Endodermal cell (in vitro differentiated cells): ENCODE measurements at regions not wholly inside any gene's neighbourhood (a gene's known extent, or its start where the extent isn't known, plus 50 kb on each side); places are given as distances from the start of the nearest gene placed in this dataset.

Experiments
- DNase-seq: peaks from one replicate; pipeline ENCODE4 v3.0.0-alpha.2; 2017
- H3K27ac ChIP-seq: 2 replicates; pipeline ENCODE4 v1.5.1; 2013; ENCODE audit warnings: mild to moderate bottlenecking, low read depth, low read length, moderate library complexity
- H3K27me3 ChIP-seq: 2 replicates; pipeline ENCODE4 v1.6.1; 2013; ENCODE audit warnings: mild to moderate bottlenecking, low read length, moderate library complexity; ENCODE audit not compliant: insufficient read depth, control insufficient read depth, poor library complexity, severe bottlenecking
- H3K36me3 ChIP-seq: 2 replicates; pipeline ENCODE4 v1.7.0; 2013; ENCODE audit warnings: mild to moderate bottlenecking, low read length, moderate library complexity; ENCODE audit not compliant: control insufficient read depth, insufficient read depth
- H3K4me1 ChIP-seq: one replicate; pipeline ENCODE4 v1.7.0; 2013; ENCODE audit warnings: low read length; ENCODE audit not compliant: control insufficient read depth, insufficient read depth
- H3K4me3 ChIP-seq: 2 replicates; pipeline ENCODE4 v1.5.1; 2013; ENCODE audit warnings: mild to moderate bottlenecking, low read length, moderate library complexity
- H3K9ac ChIP-seq: 2 replicates; pipeline ENCODE4 v1.6.1; 2013; ENCODE audit warnings: mild to moderate bottlenecking, low read length, moderate library complexity; ENCODE audit not compliant: poor library complexity, severe bottlenecking; ENCODE audit errors: extremely low read depth
- H3K9me3 ChIP-seq: 2 replicates; pipeline ENCODE4 v1.6.1; 2013; ENCODE audit warnings: mild to moderate bottlenecking, low read length, moderate library complexity; ENCODE audit not compliant: control insufficient read depth
- H3K27ac Mint-ChIP-seq: 2 replicates; pipeline ENCODE4 v1.8.0; 2020; ENCODE audit warnings: mixed read lengths
- H3K27me3 Mint-ChIP-seq: 2 replicates; pipeline ENCODE4 v1.8.0; 2021; ENCODE audit warnings: mild to moderate bottlenecking, mixed read lengths; ENCODE audit not compliant: insufficient read depth
- H3K36me3 Mint-ChIP-seq: 2 replicates; pipeline ENCODE4 v1.8.0; 2020; ENCODE audit warnings: low read depth, mixed read lengths
- H3K4me1 Mint-ChIP-seq: 2 replicates; pipeline ENCODE4 v1.8.0; 2020; ENCODE audit warnings: mixed read lengths
- H3K4me3 Mint-ChIP-seq: 2 replicates; pipeline ENCODE4 v1.8.0; 2020; ENCODE audit warnings: mild to moderate bottlenecking, moderate library complexity, mixed read lengths
- H3K9me3 Mint-ChIP-seq: 2 replicates; pipeline ENCODE4 v1.8.0; 2020; ENCODE audit warnings: mild to moderate bottlenecking, mixed read lengths
- CTCF ChIP-seq: fragments of 200-600 bp; sonication (generic); conservative IDR thresholded peaks from 2 replicates; pipeline ENCODE4 v1.5.0; 2021; ENCODE audit warnings: antibody characterized with exemption, mild to moderate bottlenecking
- WGBS, 2 experiments: methylation state at CpG; one replicate each; pipeline versions ENCODE4 v1.1.5 to v1.1.7; 2013; ENCODE audit warnings: missing lambda C conversion rate in 2 of 2, mixed read lengths in 1 of 2; ENCODE audit not compliant: insufficient coverage in 1 of 2, insufficient read length in 1 of 2; 5-methylcytosine and 5-hydroxymethylcytosine counted together

GRCh38 chr13:34086281-34086680 lies 268.3 kb downstream of the RFC3 start:
- peaks cover 41% of the 10 kb centered on the region for H3K9me3 Mint-ChIP-seq
- H3K9me3 ChIP-seq = peaks cover 15% of the 10 kb centered on the region
- no peaks in the 10 kb centered on the region for H3K27me3 Mint-ChIP-seq
- whole genome bisulfite sequencing, 2 experiments = 90 to 100% methylated on average over 2 of the region's 2 CpGs
- H3K27ac Mint-ChIP-seq = no peak overlapping the region
- no peak for DNase-seq
- no peaks in the 10 kb centered on the region for H3K36me3 ChIP-seq
- no peak for TF ChIP-seq CTCF
- H3K4me3 Mint-ChIP-seq = no peak overlapping the region
- no peaks in the 10 kb centered on the region for H3K4me1 ChIP-seq
- no peak overlapping the region for H3K27ac ChIP-seq
- H3K36me3 Mint-ChIP-seq = peaks cover 4% of the 10 kb centered on the region
- no peaks in the 10 kb centered on the region for H3K27me3 ChIP-seq
- no peak overlapping the region for H3K9ac ChIP-seq
- H3K4me3 ChIP-seq = no peak overlapping the region
- H3K4me1 Mint-ChIP-seq = no peaks in the 10 kb centered on the region

- H3K27ac ChIP-seq = no peak overlapping the region
- H3K27me3 Mint-ChIP-seq = no peaks in the 10 kb centered on the region
- no peak overlapping the region for H3K9ac ChIP-seq
- H3K9me3 Mint-ChIP-seq = peaks cover 41% of the 10 kb centered on the region
- H3K4me3 ChIP-seq = no peak overlapping the region
- no peaks in the 10 kb centered on the region for H3K4me1 Mint-ChIP-seq
- H3K4me3 Mint-ChIP-seq = no peak overlapping the region
- no peak for TF ChIP-seq CTCF
- peaks cover 4% of the 10 kb centered on the region for H3K36me3 Mint-ChIP-seq
- DNase-seq = no peak
- H3K9me3 ChIP-seq = peaks cover 15% of the 10 kb centered on the region
- no peak overlapping the region for H3K27ac Mint-ChIP-seq
- H3K4me1 ChIP-seq = no peaks in the 10 kb centered on the region
- WGBS, 2 experiments = 89 to 100% methylated on average over 2 to 4 of the region's 4 CpGs
- H3K27me3 ChIP-seq = no peaks in the 10 kb centered on the region
- no peaks in the 10 kb centered on the region for H3K36me3 ChIP-seq
Measured at GRCh38 chr13:34087791-34088190, 269.8 kb downstream of the RFC3 start.

GRCh38 chr13:34103854-34104253 lies 285.9 kb downstream of the RFC3 start:
- Histone ChIP-seq H3K4me1 (no peaks in the 10 kb centered on the region), H3K36me3 (no peaks in the 10 kb centered on the region), H3K27ac (no peak overlapping the region), H3K9ac (no peak overlapping the region), H3K9me3 (peaks cover 1% of the 10 kb centered on the region), H3K27me3 (no peaks in the 10 kb centered on the region), H3K4me3 (no peak overlapping the region)
- Mint-ChIP-seq H3K27me3 (no peaks in the 10 kb centered on the region), H3K27ac (no peak overlapping the region), H3K9me3 (no peaks in the 10 kb centered on the region), H3K4me3 (no peak overlapping the region), H3K4me1 (no peaks in the 10 kb centered on the region), H3K36me3 (no peaks in the 10 kb centered on the region)
- TF ChIP-seq CTCF = no peak
- DNase-seq = no peak
- 88 to 100% methylated on average over 1 to 4 of the region's 4 CpGs for WGBS, 2 experiments
